ENCODE measurements at regions not wholly inside any gene's neighbourhood (a gene's known extent, or its start where the extent isn't known, plus 50 kb on each side); places are given as distances from the start of the nearest gene placed in this dataset.
"Not testable (repeated sequence)": the region's sequence is repeated elsewhere in the genome, so short reads cannot be mapped to it uniquely, and the experiment has no call there.

DNA sequence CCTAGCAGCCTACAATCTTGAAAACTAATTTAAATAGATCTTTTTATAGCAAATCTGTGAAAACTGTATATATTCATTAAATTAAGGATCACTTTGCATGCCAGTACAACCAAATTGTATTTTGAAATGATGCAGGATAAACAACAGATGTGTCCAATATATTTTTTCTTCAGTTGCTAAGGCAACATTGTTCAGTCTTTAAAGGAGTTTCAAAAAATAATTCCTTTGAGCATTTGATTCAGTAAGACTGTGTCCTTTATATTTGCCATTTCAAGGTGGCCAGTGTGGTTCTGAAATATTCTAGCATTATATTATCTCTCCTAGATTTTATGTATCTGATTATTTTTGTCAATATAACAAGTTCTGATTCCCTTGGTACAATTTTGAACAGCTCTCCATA lies 254.7 kb downstream of the PLOD2 start:
- Histone ChIP-seq H3K27ac (no peak overlapping the region), H3K36me3 (no peaks in the 10 kb centered on the region), H3K27me3 (no peaks in the 10 kb centered on the region), H3K4me1 (no peaks in the 10 kb centered on the region), H3K4me3 (no peak overlapping the region), H3K9me3 (no peaks in the 10 kb centered on the region)
- TF ChIP-seq EP300 (IDR thresholded peaks at IDR 0.05), result no peak
- TF ChIP-seq, protein P1, sequence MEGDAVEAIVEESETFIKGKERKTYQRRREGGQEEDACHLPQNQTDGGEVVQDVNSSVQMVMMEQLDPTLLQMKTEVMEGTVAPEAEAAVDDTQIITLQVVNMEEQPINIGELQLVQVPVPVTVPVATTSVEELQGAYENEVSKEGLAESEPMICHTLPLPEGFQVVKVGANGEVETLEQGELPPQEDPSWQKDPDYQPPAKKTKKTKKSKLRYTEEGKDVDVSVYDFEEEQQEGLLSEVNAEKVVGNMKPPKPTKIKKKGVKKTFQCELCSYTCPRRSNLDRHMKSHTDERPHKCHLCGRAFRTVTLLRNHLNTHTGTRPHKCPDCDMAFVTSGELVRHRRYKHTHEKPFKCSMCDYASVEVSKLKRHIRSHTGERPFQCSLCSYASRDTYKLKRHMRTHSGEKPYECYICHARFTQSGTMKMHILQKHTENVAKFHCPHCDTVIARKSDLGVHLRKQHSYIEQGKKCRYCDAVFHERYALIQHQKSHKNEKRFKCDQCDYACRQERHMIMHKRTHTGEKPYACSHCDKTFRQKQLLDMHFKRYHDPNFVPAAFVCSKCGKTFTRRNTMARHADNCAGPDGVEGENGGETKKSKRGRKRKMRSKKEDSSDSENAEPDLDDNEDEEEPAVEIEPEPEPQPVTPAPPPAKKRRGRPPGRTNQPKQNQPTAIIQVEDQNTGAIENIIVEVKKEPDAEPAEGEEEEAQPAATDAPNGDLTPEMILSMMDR (IDR thresholded peaks at IDR 0.05), result no peak
- TF ChIP-seq POLR2A (IDR thresholded peaks at IDR 0.05), result no peak
- no peak for DNase-seq (ENCODE audit: low spot score in 2 of 2)

DNA sequence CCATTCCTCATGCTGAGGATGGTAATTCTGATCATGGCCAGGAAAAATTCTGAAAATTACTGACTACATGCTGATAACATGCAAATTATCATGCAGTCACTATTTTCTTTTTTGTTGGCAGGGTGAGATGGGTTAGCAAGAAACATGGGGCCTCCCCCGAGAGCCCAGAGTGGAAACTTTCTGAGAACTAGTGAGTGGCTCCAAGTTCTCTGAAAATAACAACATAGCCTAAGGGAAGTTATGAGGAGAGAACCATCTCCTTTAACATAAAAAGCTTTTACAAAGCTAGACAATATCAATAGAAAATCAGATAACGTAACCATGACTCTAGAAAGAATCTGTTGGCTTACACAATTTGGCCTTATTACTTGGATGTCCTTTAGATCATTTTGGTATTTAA lies 254.2 kb downstream of the PLOD2 start:
- Histone ChIP-seq H3K27me3 (no peaks in the 10 kb centered on the region), H3K4me3 (no peak overlapping the region), H3K27ac (no peak overlapping the region), H3K9me3 (no peaks in the 10 kb centered on the region), H3K36me3 (no peaks in the 10 kb centered on the region), H3K4me1 (no peaks in the 10 kb centered on the region)
- no peak for TF ChIP-seq POLR2A (IDR thresholded peaks at IDR 0.05)
- TF ChIP-seq EP300 (IDR thresholded peaks at IDR 0.05), result no peak
- TF ChIP-seq, protein P1 (IDR thresholded peaks at IDR 0.05), result no peak
- WGBS, 2 donors, result 71 to 78% methylated on average over 2 of the region's 2 CpGs
- no peak for DNase-seq (ENCODE audit: low spot score in 2 of 2)

DNA sequence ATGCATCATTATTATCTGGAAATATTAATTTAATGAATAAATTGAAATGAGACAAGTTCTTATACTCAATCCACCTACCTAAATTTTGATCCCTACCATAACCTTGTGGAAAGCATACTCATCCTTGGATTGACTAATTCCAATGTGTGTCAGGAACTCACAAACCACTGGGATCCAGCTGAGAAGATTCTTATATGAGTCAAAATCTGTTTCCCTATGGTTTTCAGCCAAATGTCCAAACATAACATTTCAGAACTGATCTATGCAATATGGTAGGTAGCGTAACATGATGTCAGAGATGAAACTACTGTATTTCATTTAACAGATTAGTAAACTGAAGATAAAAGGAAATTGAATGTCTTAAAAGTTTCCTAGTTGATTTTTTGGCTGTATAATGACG lies 250.0 kb downstream of the PLOD2 start:
- no peak overlapping the region for H3K27ac ChIP-seq
- no peak for DNase-seq (ENCODE audit: low spot score in 2 of 2)
- WGBS, 2 donors, result 62 to 93% methylated on average over 2 of the region's 2 CpGs
- no peaks in the 10 kb centered on the region for H3K36me3 ChIP-seq
- no peak overlapping the region for H3K4me3 ChIP-seq
- no peaks in the 10 kb centered on the region for H3K27me3 ChIP-seq
- H3K4me1 ChIP-seq, result no peaks in the 10 kb centered on the region
- H3K9me3 ChIP-seq, result no peaks in the 10 kb centered on the region
- TF ChIP-seq POLR2A (IDR thresholded peaks at IDR 0.05), result no peak
- TF ChIP-seq, protein P1 (IDR thresholded peaks at IDR 0.05), result no peak
- TF ChIP-seq EP300 (IDR thresholded peaks at IDR 0.05), result no peak

DNA sequence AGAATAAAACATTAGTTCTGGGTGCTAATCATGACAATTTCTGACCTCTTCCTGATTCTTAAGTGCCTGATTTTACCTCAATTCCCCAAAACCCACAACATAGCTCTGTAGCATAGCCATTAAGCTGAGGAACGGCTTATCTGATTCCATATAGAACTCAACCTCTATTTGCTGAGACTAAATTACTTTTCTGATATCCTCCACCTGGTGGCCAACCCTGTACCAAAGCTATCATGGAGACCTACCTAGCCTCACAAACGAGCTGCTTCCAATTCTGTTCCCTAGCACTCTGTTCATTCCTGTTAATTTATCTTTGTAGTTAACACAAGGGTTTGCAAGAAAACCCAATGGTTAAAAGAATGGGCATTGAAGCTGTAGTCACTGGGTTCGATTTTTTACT lies 245.2 kb downstream of the PLOD2 start:
- Histone ChIP-seq H3K4me3 (no peak overlapping the region), H3K27me3 (no peaks in the 10 kb centered on the region), H3K36me3 (no peaks in the 10 kb centered on the region), H3K4me1 (no peaks in the 10 kb centered on the region), H3K27ac (no peak overlapping the region), H3K9me3 (peaks cover 0 to 3% (median 0%) of the 10 kb centered on the region in 4 donors)
- 72 to 79% methylated on average over 3 of the region's 3 CpGs for WGBS, 2 donors
- no peak for DNase-seq (ENCODE audit: low spot score in 2 of 2)
- no peak for TF ChIP-seq POLR2A (IDR thresholded peaks at IDR 0.05)
- TF ChIP-seq, protein P1 (IDR thresholded peaks at IDR 0.05), result no peak
- TF ChIP-seq EP300 (IDR thresholded peaks at IDR 0.05), result no peak

DNA sequence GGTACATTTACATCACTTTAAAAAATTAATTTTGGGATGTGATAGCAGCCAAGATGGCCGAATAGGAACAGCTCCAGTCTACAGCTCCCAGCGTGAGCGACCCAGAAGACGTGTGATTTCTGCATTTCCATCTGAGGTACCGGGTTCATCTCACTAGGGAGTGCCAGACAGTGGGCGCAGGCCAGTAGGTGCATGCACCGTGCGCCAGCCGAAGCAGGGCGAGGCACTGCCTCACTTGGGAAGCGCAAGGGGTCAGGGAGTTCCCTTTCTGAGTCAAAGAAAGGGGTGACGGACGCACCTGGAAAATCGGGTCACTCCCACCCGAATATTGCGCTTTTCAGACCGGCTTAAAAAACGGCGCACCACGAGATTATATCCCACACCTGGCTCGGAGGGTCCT lies 233.2 kb downstream of the PLOD2 start:
- not testable (repeated sequence) for H3K9me3 ChIP-seq; DNase-seq (ENCODE audit: low spot score in 2 of 2); H3K36me3 ChIP-seq; H3K4me3 ChIP-seq; H3K27me3 ChIP-seq; H3K27ac ChIP-seq; H3K4me1 ChIP-seq
- WGBS, 2 donors, result 91 to 92% methylated on average over 12 to 14 of the region's 21 CpGs

DNA sequence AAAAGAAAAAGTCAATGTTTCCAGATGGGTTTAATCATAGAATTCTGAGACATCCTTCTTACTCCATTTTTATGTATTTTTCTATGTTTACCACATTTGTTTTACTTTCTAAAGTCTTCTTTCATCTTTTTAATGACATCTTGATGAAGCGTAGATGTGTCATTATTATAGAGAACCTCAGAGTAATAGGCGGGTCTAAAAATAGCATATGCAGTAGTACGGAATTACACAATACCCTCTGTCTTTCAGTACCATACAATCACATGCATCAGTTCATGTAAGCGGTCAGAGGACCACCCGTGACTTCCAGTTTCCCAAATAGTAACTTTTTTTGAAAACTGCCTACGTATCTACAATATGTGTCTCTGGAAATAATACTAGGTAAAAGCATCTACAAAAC lies 224.0 kb downstream of the PLOD2 start:
- Histone ChIP-seq H3K27me3 (no peaks in the 10 kb centered on the region), H3K4me1 (no peaks in the 10 kb centered on the region)
- WGBS, 2 donors, result 52% methylated on average over 6 of the region's 6 CpGs

More for the DNA sequence above, 224.0 kb downstream of the PLOD2 start:
- Histone ChIP-seq H3K9me3 (no peaks in the 10 kb centered on the region), H3K4me3 (no peak overlapping the region), H3K36me3 (no peaks in the 10 kb centered on the region), H3K27ac (no peak overlapping the region)
- TF ChIP-seq, protein P1 (IDR thresholded peaks at IDR 0.05), result no peak
- no peak for TF ChIP-seq POLR2A (IDR thresholded peaks at IDR 0.05)
- no peak for TF ChIP-seq EP300 (IDR thresholded peaks at IDR 0.05)
- no peak for DNase-seq (ENCODE audit: low spot score in 2 of 2)

All from tibial nerve (tissue), 4 donors.